ENCODE measurements at regions not wholly inside any gene's neighbourhood (a gene's known extent, or its start where the extent isn't known, plus 50 kb on each side); places are given as distances from the start of the nearest gene placed in this dataset.

- DNase-seq (ENCODE audit: low read depth in 3 of 3, low spot score in 2 of 3): no peak
Measured at GRCh38 chr15:38646716-38647115, 82.1 kb upstream of the RASGRP1 start.

GRCh38 chr15:38647683-38648082, 83.1 kb upstream of the RASGRP1 start:
- no peak for DNase-seq (ENCODE audit: low read depth in 3 of 3, low spot score in 2 of 3)

GRCh38 chr15:38648121-38648843, 83.7 kb upstream of the RASGRP1 start:
- no peak for DNase-seq (ENCODE audit: low read depth in 3 of 3, low spot score in 2 of 3)

- DNase-seq (ENCODE audit: low read depth in 3 of 3, low spot score in 2 of 3): no peak
Measured at GRCh38 chr15:38650384-38650783, 85.8 kb upstream of the RASGRP1 start.

GRCh38 chr15:38650936-38651327, 86.3 kb upstream of the RASGRP1 start:
- no peak for DNase-seq (ENCODE audit: low read depth in 3 of 3, low spot score in 2 of 3)

GRCh38 chr15:38651328-38652038, 86.9 kb upstream of the RASGRP1 start:
- DNase-seq (ENCODE audit: low read depth in 3 of 3, low spot score in 2 of 3): no peak

- no peak for DNase-seq (ENCODE audit: low read depth in 3 of 3, low spot score in 2 of 3)
Measured at GRCh38 chr15:38652183-38652794, 87.7 kb upstream of the RASGRP1 start.

GRCh38 chr15:38652998-38653397, 88.4 kb upstream of the RASGRP1 start:
- no peak for DNase-seq (ENCODE audit: low read depth in 3 of 3, low spot score in 2 of 3)

GRCh38 chr15:38658431-38658830, 93.8 kb upstream of the RASGRP1 start:
- no peak for DNase-seq (ENCODE audit: low read depth in 3 of 3, low spot score in 2 of 3)

- DNase-seq (ENCODE audit: low read depth in 3 of 3, low spot score in 2 of 3): no peak
Measured at GRCh38 chr15:38660738-38661137, 96.1 kb upstream of the RASGRP1 start.

- no peak for DNase-seq (ENCODE audit: low read depth in 3 of 3, low spot score in 2 of 3)
Measured at GRCh38 chr15:38662033-38662802, 97.6 kb upstream of the RASGRP1 start.

GRCh38 chr15:38662805-38663204, 98.2 kb upstream of the RASGRP1 start:
- no peak for DNase-seq (ENCODE audit: low read depth in 3 of 3, low spot score in 2 of 3)

GRCh38 chr15:38665586-38666305, 101.1 kb upstream of the RASGRP1 start:
- DNase-seq (ENCODE audit: low read depth in 3 of 3, low spot score in 2 of 3): no peak

GRCh38 chr15:38666865-38667510, 102.4 kb upstream of the RASGRP1 start:
- no peak for DNase-seq (ENCODE audit: low read depth in 3 of 3, low spot score in 2 of 3)

GRCh38 chr15:38667890-38668850, 103.6 kb upstream of the RASGRP1 start:
- no peak for DNase-seq (ENCODE audit: low read depth in 3 of 3, low spot score in 2 of 3)

- no peak for DNase-seq (ENCODE audit: low read depth in 3 of 3, low spot score in 2 of 3)
Measured at GRCh38 chr15:38668898-38669391, 104.3 kb upstream of the RASGRP1 start.

- DNase-seq (ENCODE audit: low read depth in 3 of 3, low spot score in 2 of 3): no peak
Measured at GRCh38 chr15:38670128-38671005, 105.8 kb upstream of the RASGRP1 start.

GRCh38 chr15:38671006-38671387, 106.4 kb upstream of the RASGRP1 start:
- DNase-seq (ENCODE audit: low read depth in 3 of 3, low spot score in 2 of 3): no peak
